Sigmoid colon (tissue), 3 donors: ENCODE measurements at regions not wholly inside any gene's neighbourhood (a gene's known extent, or its start where the extent isn't known, plus 50 kb on each side); places are given as distances from the start of the nearest gene placed in this dataset.

Experiments
- POLR2A ChIP-seq, 2 donors: fragments of 450-650 bp; IDR thresholded peaks; one replicate each; pipeline ENCODE4 v1.6.1; 2016; ENCODE audit warnings: antibody characterized with exemption in 2 of 2, mild to moderate bottlenecking in 2 of 2, moderate library complexity in 2 of 2
- TF ChIP-seq, protein P1 (sequence below), 4 experiments: fragments of 450-650 bp in 3 of 4; fragments of 200-600 bp in 1 of 4; IDR thresholded peaks; one replicate each; pipeline ENCODE4 v1.5.1; 2016 to 2019; ENCODE audit warnings: antibody characterized with exemption in 4 of 4, mild to moderate bottlenecking in 3 of 4, moderate library complexity in 2 of 4

DNA sequence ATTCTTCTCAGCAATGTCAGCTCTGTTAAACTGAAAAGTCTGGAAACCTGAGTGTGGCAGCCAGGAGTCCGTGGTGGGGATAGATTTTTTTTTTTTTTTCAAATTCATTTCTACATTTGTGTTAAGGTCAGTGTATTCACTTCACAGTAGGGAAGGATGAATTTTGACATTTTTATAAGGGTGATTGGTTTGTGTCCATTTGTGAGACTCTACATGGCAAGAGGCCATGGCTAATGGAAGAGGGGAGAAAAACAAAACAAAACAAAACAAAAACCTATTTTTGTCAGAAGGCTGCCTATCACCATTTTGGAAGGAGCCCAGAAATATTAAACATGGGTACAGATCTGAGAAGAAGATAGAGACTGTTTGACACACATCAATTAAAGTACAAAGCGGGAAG, 176.1 kb downstream of the RMST start:
- TF ChIP-seq, protein P1, sequence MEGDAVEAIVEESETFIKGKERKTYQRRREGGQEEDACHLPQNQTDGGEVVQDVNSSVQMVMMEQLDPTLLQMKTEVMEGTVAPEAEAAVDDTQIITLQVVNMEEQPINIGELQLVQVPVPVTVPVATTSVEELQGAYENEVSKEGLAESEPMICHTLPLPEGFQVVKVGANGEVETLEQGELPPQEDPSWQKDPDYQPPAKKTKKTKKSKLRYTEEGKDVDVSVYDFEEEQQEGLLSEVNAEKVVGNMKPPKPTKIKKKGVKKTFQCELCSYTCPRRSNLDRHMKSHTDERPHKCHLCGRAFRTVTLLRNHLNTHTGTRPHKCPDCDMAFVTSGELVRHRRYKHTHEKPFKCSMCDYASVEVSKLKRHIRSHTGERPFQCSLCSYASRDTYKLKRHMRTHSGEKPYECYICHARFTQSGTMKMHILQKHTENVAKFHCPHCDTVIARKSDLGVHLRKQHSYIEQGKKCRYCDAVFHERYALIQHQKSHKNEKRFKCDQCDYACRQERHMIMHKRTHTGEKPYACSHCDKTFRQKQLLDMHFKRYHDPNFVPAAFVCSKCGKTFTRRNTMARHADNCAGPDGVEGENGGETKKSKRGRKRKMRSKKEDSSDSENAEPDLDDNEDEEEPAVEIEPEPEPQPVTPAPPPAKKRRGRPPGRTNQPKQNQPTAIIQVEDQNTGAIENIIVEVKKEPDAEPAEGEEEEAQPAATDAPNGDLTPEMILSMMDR (IDR thresholded peaks at IDR 0.05), result no peak
- no peak for TF ChIP-seq POLR2A (IDR thresholded peaks at IDR 0.05)
